ENCODE measurements at regions not wholly inside any gene's neighbourhood (a gene's known extent, or its start where the extent isn't known, plus 50 kb on each side); places are given as distances from the start of the nearest gene placed in this dataset.

GRCh38 chr22:27466778-27467438, 334.6 kb downstream of the MN1 start:
- no peak for DNase-seq

- DNase-seq: no peak
Measured at GRCh38 chr22:27467711-27468110, 333.8 kb downstream of the MN1 start.

- DNase-seq: no peak
Measured at GRCh38 chr22:27468712-27469111, 332.8 kb downstream of the MN1 start.

- DNase-seq: no peak
Measured at GRCh38 chr22:27470169-27470772, 331.3 kb downstream of the MN1 start.

GRCh38 chr22:27472975-27473374, 328.6 kb downstream of the MN1 start:
- no peak for DNase-seq

- DNase-seq: no peak
Measured at GRCh38 chr22:27473533-27473932, 328.0 kb downstream of the MN1 start.

- DNase-seq: no peak
Measured at GRCh38 chr22:27474112-27474571, 327.4 kb downstream of the MN1 start.

GRCh38 chr22:27474711-27475547, 326.6 kb downstream of the MN1 start:
- DNase-seq: no peak

- DNase-seq: no peak
Measured at GRCh38 chr22:27475548-27475897, 326.0 kb downstream of the MN1 start.

GRCh38 chr22:27476318-27476717, 325.2 kb downstream of the MN1 start:
- DNase-seq: no peak

GRCh38 chr22:27476729-27477128, 324.8 kb downstream of the MN1 start:
- no peak for DNase-seq

- DNase-seq: no peak
Measured at GRCh38 chr22:27477171-27477570, 324.4 kb downstream of the MN1 start.

- DNase-seq: no peak
Measured at GRCh38 chr22:27480487-27480886, 321.1 kb downstream of the MN1 start.

GRCh38 chr22:27482402-27482801, 319.2 kb downstream of the MN1 start:
- no peak for DNase-seq

- no peak for DNase-seq
Measured at GRCh38 chr22:27483095-27483785, 318.3 kb downstream of the MN1 start.

GRCh38 chr22:27485842-27486241, 315.7 kb downstream of the MN1 start:
- DNase-seq: no peak

GRCh38 chr22:27487600-27488452, 313.7 kb downstream of the MN1 start:
- DNase-seq: no peak

GRCh38 chr22:27488456-27489177, 312.9 kb downstream of the MN1 start:
- no peak for DNase-seq

- no peak for DNase-seq
Measured at GRCh38 chr22:27489178-27489675, 312.3 kb downstream of the MN1 start.

GRCh38 chr22:27490080-27490479, 311.5 kb downstream of the MN1 start:
- DNase-seq: no peak

- DNase-seq: no peak
Measured at GRCh38 chr22:27491888-27492287, 309.7 kb downstream of the MN1 start.

Data from activated CD4-positive, alpha-beta T cell treated with anti-CD3 and anti-CD28 coated beads, Interleukin-2, amount 50 U/mL, for 16 hours (primary cell).